CD14-positive monocyte (primary cell): ENCODE measurements at regions not wholly inside any gene's neighbourhood (a gene's known extent, or its start where the extent isn't known, plus 50 kb on each side); places are given as distances from the start of the nearest gene placed in this dataset.

ENCODE experiments used
- DNase-seq, 3 donors: peaks; one replicate each; pipeline ENCODE4 v3.0.0-alpha.2; 2011 to 2022
- H2AFZ ChIP-seq: 2 replicates; pipeline ENCODE4 v1.6.0; 2012; ENCODE audit warnings: mild to moderate bottlenecking, low read depth, low read length, inconsistent platforms; ENCODE audit not compliant: insufficient read depth, poor library complexity, severe bottlenecking
- H3K27ac ChIP-seq, 2 donors: 1 replicate in 1 of 2; 2 replicates in 1 of 2; pipeline ENCODE4 v1.5.1; 2012 to 2013; ENCODE audit warnings: low read length in 2 of 2, control low read depth in 1 of 2, inconsistent platforms in 1 of 2, low read depth in 1 of 2, mild to moderate bottlenecking in 1 of 2
- H3K27me3 ChIP-seq, 2 donors: one replicate each; pipeline versions ENCODE4 v1.6.0 to v1.6.1; 2011 to 2013; ENCODE audit warnings: low read length in 2 of 2; ENCODE audit not compliant: control insufficient read depth in 2 of 2, insufficient read depth in 2 of 2
- H3K36me3 ChIP-seq, 2 donors: replicated peaks in 1 of 2; 1 replicate in 1 of 2; 2 replicates in 1 of 2; pipeline versions ENCODE4 v1.5.1 to v1.6.1; 2012 to 2013; ENCODE audit warnings: low read length in 2 of 2, control low read depth in 1 of 2, inconsistent platforms in 1 of 2, mild to moderate bottlenecking in 1 of 2; ENCODE audit not compliant: insufficient read depth in 2 of 2, control insufficient read depth in 1 of 2
- H3K4me1 ChIP-seq, 2 donors: 1 replicate in 1 of 2; 2 replicates in 1 of 2; pipeline versions ENCODE4 v1.5.1 to v1.6.1; 2012 to 2013; ENCODE audit warnings: low read length in 2 of 2, control low read depth in 1 of 2, inconsistent platforms in 1 of 2, mild to moderate bottlenecking in 1 of 2, moderate library complexity in 1 of 2; ENCODE audit not compliant: insufficient read depth in 2 of 2, control insufficient read depth in 1 of 2
- H3K4me2 ChIP-seq: replicated peaks from 2 replicates; pipeline ENCODE3; 2012; ENCODE audit warnings: low read length, moderate library complexity, mild to moderate bottlenecking; ENCODE audit not compliant: poor library complexity, severe bottlenecking; ENCODE audit errors: extremely low read depth
- H3K4me3 ChIP-seq, 3 experiments: fragments of 200-600 bp in 1 of 3; sonication (generic) in 1 of 3; replicated peaks in 1 of 3; 1 replicate in 2 of 3; 2 replicates in 1 of 3; pipeline ENCODE4 v1.5.1; 2011 to 2013; ENCODE audit warnings: low read length in 3 of 3, mild to moderate bottlenecking in 3 of 3, control low read depth in 2 of 3, low read depth in 2 of 3, inconsistent platforms in 1 of 3, moderate library complexity in 1 of 3
- H3K79me2 ChIP-seq: 2 replicates; pipeline ENCODE4 v1.6.0; 2012; ENCODE audit warnings: mild to moderate bottlenecking, control low read depth, inconsistent platforms, low read length, moderate library complexity; ENCODE audit not compliant: insufficient read depth
- H3K9ac ChIP-seq: 2 replicates; pipeline ENCODE4 v1.6.0; 2017; ENCODE audit warnings: low read length, mild to moderate bottlenecking; ENCODE audit not compliant: insufficient read depth, poor library complexity, severe bottlenecking
- H3K9me3 ChIP-seq, 2 donors: replicated peaks in 1 of 2; 1 replicate in 1 of 2; 2 replicates in 1 of 2; pipeline versions ENCODE4 v1.5.1 to v1.6.1; 2012 to 2013; ENCODE audit warnings: low read length in 2 of 2, control low read depth in 1 of 2; ENCODE audit not compliant: control insufficient read depth in 1 of 2, insufficient read depth in 1 of 2
- H4K20me1 ChIP-seq: 2 replicates; pipeline ENCODE4 v1.6.0; 2012; ENCODE audit warnings: mild to moderate bottlenecking, low read length, control low read depth, moderate library complexity; ENCODE audit not compliant: insufficient read depth
- H3K27ac Mint-ChIP-seq, 7 donors: one replicate each; pipeline ENCODE4 v1.8.0; 2020; ENCODE audit warnings: mild to moderate bottlenecking in 7 of 7, mixed read lengths in 7 of 7, moderate library complexity in 6 of 7, inconsistent platforms in 2 of 7
- H3K27me3 Mint-ChIP-seq, 3 donors: one replicate each; pipeline ENCODE4 v1.8.0; 2021 to 2022; ENCODE audit warnings: low read depth in 3 of 3, mild to moderate bottlenecking in 3 of 3, mixed read lengths in 3 of 3, moderate library complexity in 3 of 3, inconsistent platforms in 1 of 3
- H3K36me3 Mint-ChIP-seq, 2 donors: one replicate each; pipeline ENCODE4 v1.8.0; 2020; ENCODE audit warnings: mixed read lengths in 2 of 2, inconsistent platforms in 1 of 2, mild to moderate bottlenecking in 1 of 2
- H3K4me1 Mint-ChIP-seq: one replicate; pipeline ENCODE4 v1.8.0; 2020; ENCODE audit warnings: mild to moderate bottlenecking, mixed read lengths
- H3K4me3 Mint-ChIP-seq, 2 donors: one replicate each; pipeline ENCODE4 v1.8.0; 2020; ENCODE audit warnings: mild to moderate bottlenecking in 2 of 2, mixed read lengths in 2 of 2, moderate library complexity in 1 of 2
- H3K9me3 Mint-ChIP-seq, 7 donors: one replicate each; pipeline ENCODE4 v1.8.0; 2020 to 2022; ENCODE audit warnings: mixed read lengths in 7 of 7, mild to moderate bottlenecking in 6 of 7, moderate library complexity in 6 of 7, inconsistent platforms in 2 of 7
- CTCF ChIP-seq: fragments of 200-600 bp; IDR thresholded peaks from one replicate; pipeline ENCODE4 v1.8.0; 2022; ENCODE audit warnings: antibody characterized with exemption, mild to moderate bottlenecking
- WGBS: methylation state at CpG from one replicate; pipeline ENCODE4 v1.1.5; 2013; ENCODE audit warnings: missing lambda C conversion rate; ENCODE audit not compliant: insufficient coverage; 5-methylcytosine and 5-hydroxymethylcytosine counted together
- intact Hi-C, 2 donors: fragments of 100-400 bp; cut with micrococcal nuclease; formaldehyde crosslinking; loops; one replicate each; pipeline versions ENCODE4 v1.15.0 to v1.15.1; 2023

- no peaks in the 10 kb centered on the region for H3K79me2 ChIP-seq
- peaks cover 0 to 5% (median 0%) of the 10 kb centered on the region in 7 donors for H3K9me3 Mint-ChIP-seq
- no peaks in the 10 kb centered on the region for H3K4me1 Mint-ChIP-seq
- H3K4me1 ChIP-seq, result no peaks in the 10 kb centered on the region
- TF ChIP-seq CTCF, result no peak
- H3K9ac ChIP-seq, result no peak overlapping the region
- H3K27ac Mint-ChIP-seq, result no peak overlapping the region
- no peaks in the 10 kb centered on the region for H3K27me3 ChIP-seq
- no peaks in the 10 kb centered on the region for H3K36me3 ChIP-seq
- H3K27ac ChIP-seq, result no peak overlapping the region
- H3K27me3 Mint-ChIP-seq, result no peaks in the 10 kb centered on the region
- no peak overlapping the region for H3K4me3 Mint-ChIP-seq
- no peak overlapping the region for H2AFZ ChIP-seq
- H3K9me3 ChIP-seq, result no peaks in the 10 kb centered on the region
- intact Hi-C loops, result no loop called here
- no peak for DNase-seq
- no peaks in the 10 kb centered on the region for H4K20me1 ChIP-seq
- no CpG with 5 or more reads among the region's 1 CpG for WGBS
- no peak overlapping the region for H3K4me3 ChIP-seq
- H3K4me2 ChIP-seq, result no peak overlapping the region
- no peaks in the 10 kb centered on the region for H3K36me3 Mint-ChIP-seq
Observed at GRCh38 chr9:106314476-106314875, 548.5 kb upstream of the ZNF462 start.

- Histone ChIP-seq H3K27ac (no peak overlapping the region), H3K9ac (no peak overlapping the region), H3K9me3 (no peaks in the 10 kb centered on the region), H3K27me3 (no peaks in the 10 kb centered on the region), H3K79me2 (no peaks in the 10 kb centered on the region), H3K36me3 (no peaks in the 10 kb centered on the region), H3K4me3 (no peak overlapping the region), H3K4me2 (no peak overlapping the region), H3K4me1 (no peaks in the 10 kb centered on the region), H2AFZ (no peak overlapping the region), H4K20me1 (no peaks in the 10 kb centered on the region)
- Mint-ChIP-seq H3K9me3 (peaks cover 0 to 4% (median 0%) of the 10 kb centered on the region in 7 donors), H3K4me3 (no peak overlapping the region), H3K36me3 (no peaks in the 10 kb centered on the region), H3K27me3 (peaks cover 0 to 1% (median 0%) of the 10 kb centered on the region in 3 donors), H3K4me1 (no peaks in the 10 kb centered on the region), H3K27ac (no peak overlapping the region)
- WGBS, result no CpG with 5 or more reads among the region's 5 CpGs
- no peak for DNase-seq
- no peak for TF ChIP-seq CTCF
- intact Hi-C loops, result no loop called here
Observed at GRCh38 chr9:106321394-106322180, 541.4 kb upstream of the ZNF462 start.
